RWPE1 (cell line): ENCODE measurements at regions not wholly inside any gene's neighbourhood (a gene's known extent, or its start where the extent isn't known, plus 50 kb on each side); places are given as distances from the start of the nearest gene placed in this dataset.
"Not testable (repeated sequence)": the region's sequence is repeated elsewhere in the genome, so short reads cannot be mapped to it uniquely, and the experiment has no call there.

Experiments
- CTCF ChIA-PET: fragments of 350-600 bp; sonication (Branson Sonifier 250); formaldehyde crosslinking; extraction: SDS; loops from one replicate; lab custom pipeline; 2021; lab: Yijun Ruan, JAX
- POLR2A ChIA-PET: fragments of 400-600 bp; formaldehyde crosslinking; extraction: SDS; loops from one replicate; lab custom pipeline; 2020; ENCODE audit warnings: antibody characterized with exemption; ENCODE audit not compliant: low non-redundant PET; lab: Yijun Ruan, JAX
- DNase-seq: peaks from one replicate; pipeline ENCODE4 v3.0.0; 2012; ENCODE audit warnings: low spot score
- H3K27ac ChIP-seq: fragments of 450-650 bp; 2 replicates; pipeline ENCODE4 v1.5.1; 2017

GRCh38 chr4:9110700-9111099 lies 59.5 kb upstream of the FAM90A26 start:
- H3K27ac ChIP-seq, POLR2A ChIA-PET, CTCF ChIA-PET, DNase-seq: not testable (repeated sequence)

- CTCF ChIA-PET, H3K27ac ChIP-seq, POLR2A ChIA-PET, DNase-seq: not testable (repeated sequence)
Observed at GRCh38 chr4:9103148-9103524, 67.1 kb upstream of the FAM90A26 start.

- POLR2A ChIA-PET, H3K27ac ChIP-seq, DNase-seq, CTCF ChIA-PET: not testable (repeated sequence)
Observed at GRCh38 chr4:9102471-9103147, 67.6 kb upstream of the FAM90A26 start.

- H3K27ac ChIP-seq, CTCF ChIA-PET, POLR2A ChIA-PET, DNase-seq: not testable (repeated sequence)
Observed at GRCh38 chr4:9096330-9096729, 73.9 kb upstream of the FAM90A26 start.

GRCh38 chr4:9078796-9079195 lies 91.4 kb upstream of the FAM90A26 start:
- CTCF ChIA-PET, H3K27ac ChIP-seq, POLR2A ChIA-PET, DNase-seq: not testable (repeated sequence)

- DNase-seq, CTCF ChIA-PET, H3K27ac ChIP-seq, POLR2A ChIA-PET: not testable (repeated sequence)
Observed at GRCh38 chr4:9076974-9077373, 93.2 kb upstream of the FAM90A26 start.

GRCh38 chr4:9076486-9076885 lies 93.7 kb upstream of the FAM90A26 start:
- CTCF ChIA-PET, POLR2A ChIA-PET, DNase-seq, H3K27ac ChIP-seq: not testable (repeated sequence)

- H3K27ac ChIP-seq, CTCF ChIA-PET, DNase-seq, POLR2A ChIA-PET: not testable (repeated sequence)
Observed at GRCh38 chr4:9073371-9073770, 96.8 kb upstream of the FAM90A26 start.

GRCh38 chr4:9072521-9073220 lies 97.5 kb upstream of the FAM90A26 start:
- CTCF ChIA-PET, POLR2A ChIA-PET, DNase-seq, H3K27ac ChIP-seq: not testable (repeated sequence)

GRCh38 chr4:9067923-9068322 lies 102.3 kb upstream of the FAM90A26 start:
- POLR2A ChIA-PET, CTCF ChIA-PET, DNase-seq: not testable (repeated sequence)

GRCh38 chr4:9063612-9064011 lies 106.6 kb upstream of the FAM90A26 start:
- POLR2A ChIA-PET, DNase-seq, CTCF ChIA-PET, H3K27ac ChIP-seq: not testable (repeated sequence)

More at GRCh38 chr4:9067923-9068322, 102.3 kb upstream of the FAM90A26 start:
- not testable (repeated sequence) for H3K27ac ChIP-seq

- H3K27ac ChIP-seq, POLR2A ChIA-PET, DNase-seq, CTCF ChIA-PET: not testable (repeated sequence)
Observed at GRCh38 chr4:9024866-9025265, 145.3 kb upstream of the FAM90A26 start.

- CTCF ChIA-PET, POLR2A ChIA-PET, DNase-seq, H3K27ac ChIP-seq: not testable (repeated sequence)
Observed at GRCh38 chr4:9009792-9010191, 138.2 kb upstream of the HMX1 start.

GRCh38 chr4:9008407-9008806 lies 136.8 kb upstream of the HMX1 start:
- CTCF ChIA-PET, H3K27ac ChIP-seq, DNase-seq, POLR2A ChIA-PET: not testable (repeated sequence)

- POLR2A ChIA-PET, H3K27ac ChIP-seq, DNase-seq: not testable (repeated sequence)
- CTCF ChIA-PET: interaction anchor here (0.6 kb wide), 2 partner anchors 10 to 28 kb away, joined by 3 to 4 read pairs; no protein-coding TSS in a partner anchor
Observed at GRCh38 chr4:9001153-9001552, 129.5 kb upstream of the HMX1 start.
